Liver (tissue), 8 donors: ENCODE measurements at regions not wholly inside any gene's neighbourhood (a gene's known extent, or its start where the extent isn't known, plus 50 kb on each side); places are given as distances from the start of the nearest gene placed in this dataset.

Experiments used
- DNase-seq: peaks from one replicate; pipeline ENCODE4 v3.0.0-alpha.2; 2017; ENCODE audit warnings: low spot score
- H3K27ac ChIP-seq, 2 donors: one replicate each; pipeline ENCODE4 v1.7.0; 2013; ENCODE audit warnings: inconsistent platforms in 2 of 2, low read length in 2 of 2, control low read depth in 1 of 2, low read depth in 1 of 2, mild to moderate bottlenecking in 1 of 2
- H3K27me3 ChIP-seq, 4 donors: one replicate each; pipeline versions ENCODE4 v1.6.1 to v1.7.0; 2013; ENCODE audit warnings: low read length in 3 of 4, inconsistent platforms in 1 of 4, mild to moderate bottlenecking in 1 of 4, moderate library complexity in 1 of 4; ENCODE audit not compliant: control insufficient read depth in 4 of 4, insufficient read depth in 4 of 4
- H3K36me3 ChIP-seq, 4 donors: one replicate each; pipeline versions ENCODE4 v1.6.1 to v1.7.0; 2013; ENCODE audit warnings: low read length in 3 of 4, mild to moderate bottlenecking in 3 of 4, low read depth in 1 of 4, moderate library complexity in 1 of 4; ENCODE audit not compliant: control insufficient read depth in 4 of 4, insufficient read depth in 3 of 4
- H3K4me1 ChIP-seq, 4 donors: one replicate each; pipeline versions ENCODE4 v1.6.1 to v1.7.0; 2013; ENCODE audit warnings: low read length in 3 of 4, mild to moderate bottlenecking in 3 of 4, moderate library complexity in 1 of 4; ENCODE audit not compliant: control insufficient read depth in 4 of 4, insufficient read depth in 4 of 4
- H3K4me3 ChIP-seq, 3 donors: one replicate each; pipeline versions ENCODE4 v1.6.1 to v1.7.0; 2013; ENCODE audit warnings: low read length in 3 of 3, control low read depth in 1 of 3, low read depth in 1 of 3, mild to moderate bottlenecking in 1 of 3
- H3K9ac ChIP-seq, 2 donors: one replicate each; pipeline ENCODE4 v1.7.0; 2013; ENCODE audit warnings: low read length in 2 of 2, mild to moderate bottlenecking in 2 of 2, moderate library complexity in 2 of 2, control low read depth in 1 of 2, low read depth in 1 of 2
- H3K9me3 ChIP-seq, 4 donors: one replicate each; pipeline versions ENCODE4 v1.6.1 to v1.7.0; 2013; ENCODE audit warnings: low read length in 3 of 4; ENCODE audit not compliant: control insufficient read depth in 4 of 4
- EGR1 ChIP-seq, 2 donors: IDR thresholded peaks; 2 replicates each; pipeline ENCODE4 v1.6.1; 2016 to 2018; ENCODE audit warnings: antibody characterized with exemption in 2 of 2, low read depth in 2 of 2
- FOXA1 ChIP-seq: IDR thresholded peaks from 2 replicates; pipeline ENCODE4 v1.6.1; 2016; ENCODE audit warnings: antibody characterized with exemption
- FOXA2 ChIP-seq: IDR thresholded peaks from 2 replicates; pipeline ENCODE4 v1.6.1; 2016; ENCODE audit warnings: antibody characterized with exemption
- HNF4A ChIP-seq, 2 donors: conservative IDR thresholded peaks; 2 replicates each; pipeline ENCODE4 v1.6.1; 2016; ENCODE audit warnings: antibody characterized with exemption in 2 of 2, mild to moderate bottlenecking in 2 of 2
- HNF4G ChIP-seq: IDR thresholded peaks from 2 replicates; pipeline ENCODE4 v1.6.1; 2016; ENCODE audit warnings: antibody characterized with exemption
- NR2F2 ChIP-seq: IDR thresholded peaks from 2 replicates; pipeline ENCODE4 v1.6.1; 2016; ENCODE audit warnings: antibody characterized with exemption
- SP1 ChIP-seq: IDR thresholded peaks from 2 replicates; pipeline ENCODE4 v1.6.1; 2018; ENCODE audit warnings: antibody characterized with exemption, mild to moderate bottlenecking
- TAF1 ChIP-seq: conservative IDR thresholded peaks from 2 replicates; pipeline ENCODE4 v1.6.1; 2016; ENCODE audit warnings: antibody characterized with exemption, mild to moderate bottlenecking
- YY1 ChIP-seq: IDR thresholded peaks from 2 replicates; pipeline ENCODE4 v1.6.1; 2016; ENCODE audit warnings: antibody characterized with exemption, mild to moderate bottlenecking
- WGBS: extraction: QIAGEN DNeasy Blood & Tissue Kit; methylation state at CpG from one replicate; pipeline ENCODE4 v1.1.7; 2013; 5-methylcytosine and 5-hydroxymethylcytosine counted together
- TF ChIP-seq, protein P1 (sequence below): IDR thresholded peaks from 2 replicates; pipeline ENCODE4 v1.6.1; 2016; ENCODE audit warnings: antibody characterized with exemption
- TF ChIP-seq, protein P2 (sequence below): fragments of 150-350 bp; IDR thresholded peaks from 2 replicates; pipeline ENCODE4 v1.5.1; 2017; ENCODE audit warnings: improper control_type of control experiment, low read depth, low read length; ENCODE audit not compliant: missing input control
- TF ChIP-seq, protein P3 (sequence below): IDR thresholded peaks from 2 replicates; pipeline ENCODE4 v1.6.1; 2016; ENCODE audit warnings: antibody characterized with exemption
- TF ChIP-seq, protein P4 (sequence below): IDR thresholded peaks from 2 replicates; pipeline ENCODE4 v1.6.1; 2016; ENCODE audit warnings: antibody characterized with exemption
- donor health status: healthy.
- donor health status: healthy.
- donor health status: healthy.
- donor health status: healthy.
- donor health status: healthy.

DNA sequence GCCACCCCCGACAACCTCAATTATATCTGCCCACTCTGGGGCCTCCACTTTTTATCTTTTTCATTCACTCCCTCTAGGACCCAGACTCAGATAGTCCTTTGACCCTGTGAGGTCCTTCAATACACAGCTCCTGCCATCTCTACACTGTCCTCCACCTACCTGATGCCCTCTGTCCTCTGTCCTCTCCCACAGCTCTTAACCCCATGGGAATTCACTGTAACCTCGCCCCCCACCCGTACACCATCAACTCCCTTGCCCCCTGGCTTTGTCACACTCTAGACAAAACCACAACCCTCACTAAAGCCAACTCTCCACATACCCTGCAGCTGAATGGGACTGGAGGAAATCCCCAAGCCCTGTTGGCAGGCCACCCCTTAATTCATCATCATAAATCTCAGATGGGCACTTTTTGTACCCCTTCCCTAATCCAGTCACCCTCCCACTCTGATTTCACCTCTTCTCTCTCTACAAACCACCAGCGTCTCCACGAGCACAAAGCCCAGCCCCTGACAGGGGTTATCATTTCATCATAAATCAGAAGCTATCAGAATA lies 52.3 kb upstream of the ENPP6 start:
- TF ChIP-seq, protein P1, sequence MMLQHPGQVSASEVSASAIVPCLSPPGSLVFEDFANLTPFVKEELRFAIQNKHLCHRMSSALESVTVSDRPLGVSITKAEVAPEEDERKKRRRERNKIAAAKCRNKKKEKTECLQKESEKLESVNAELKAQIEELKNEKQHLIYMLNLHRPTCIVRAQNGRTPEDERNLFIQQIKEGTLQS, result no peak
- no peak for TF ChIP-seq YY1
- TF ChIP-seq, protein P2, sequence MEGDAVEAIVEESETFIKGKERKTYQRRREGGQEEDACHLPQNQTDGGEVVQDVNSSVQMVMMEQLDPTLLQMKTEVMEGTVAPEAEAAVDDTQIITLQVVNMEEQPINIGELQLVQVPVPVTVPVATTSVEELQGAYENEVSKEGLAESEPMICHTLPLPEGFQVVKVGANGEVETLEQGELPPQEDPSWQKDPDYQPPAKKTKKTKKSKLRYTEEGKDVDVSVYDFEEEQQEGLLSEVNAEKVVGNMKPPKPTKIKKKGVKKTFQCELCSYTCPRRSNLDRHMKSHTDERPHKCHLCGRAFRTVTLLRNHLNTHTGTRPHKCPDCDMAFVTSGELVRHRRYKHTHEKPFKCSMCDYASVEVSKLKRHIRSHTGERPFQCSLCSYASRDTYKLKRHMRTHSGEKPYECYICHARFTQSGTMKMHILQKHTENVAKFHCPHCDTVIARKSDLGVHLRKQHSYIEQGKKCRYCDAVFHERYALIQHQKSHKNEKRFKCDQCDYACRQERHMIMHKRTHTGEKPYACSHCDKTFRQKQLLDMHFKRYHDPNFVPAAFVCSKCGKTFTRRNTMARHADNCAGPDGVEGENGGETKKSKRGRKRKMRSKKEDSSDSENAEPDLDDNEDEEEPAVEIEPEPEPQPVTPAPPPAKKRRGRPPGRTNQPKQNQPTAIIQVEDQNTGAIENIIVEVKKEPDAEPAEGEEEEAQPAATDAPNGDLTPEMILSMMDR, result no peak
- no peak for TF ChIP-seq FOXA1
- no peak for TF ChIP-seq SP1
- no peak for TF ChIP-seq NR2F2
- no peak for TF ChIP-seq FOXA2
- TF ChIP-seq EGR1 (IDR thresholded peaks at IDR 0.05; ENCODE audit: low read depth in 2 of 2), result no peak
- DNase-seq, result peak; percentile 17
- no peak overlapping the region for H3K4me3 ChIP-seq
- H3K27ac ChIP-seq, result no peak overlapping the region
- H3K9ac ChIP-seq, result no peak overlapping the region
- H3K9me3 ChIP-seq, result no peaks in the 10 kb centered on the region
- no peaks in the 10 kb centered on the region for H3K36me3 ChIP-seq
- WGBS, result 70% methylated on average over 5 of the region's 5 CpGs
- no peaks in the 10 kb centered on the region for H3K27me3 ChIP-seq
- H3K4me1 ChIP-seq, result no peaks in the 10 kb centered on the region

DNA sequence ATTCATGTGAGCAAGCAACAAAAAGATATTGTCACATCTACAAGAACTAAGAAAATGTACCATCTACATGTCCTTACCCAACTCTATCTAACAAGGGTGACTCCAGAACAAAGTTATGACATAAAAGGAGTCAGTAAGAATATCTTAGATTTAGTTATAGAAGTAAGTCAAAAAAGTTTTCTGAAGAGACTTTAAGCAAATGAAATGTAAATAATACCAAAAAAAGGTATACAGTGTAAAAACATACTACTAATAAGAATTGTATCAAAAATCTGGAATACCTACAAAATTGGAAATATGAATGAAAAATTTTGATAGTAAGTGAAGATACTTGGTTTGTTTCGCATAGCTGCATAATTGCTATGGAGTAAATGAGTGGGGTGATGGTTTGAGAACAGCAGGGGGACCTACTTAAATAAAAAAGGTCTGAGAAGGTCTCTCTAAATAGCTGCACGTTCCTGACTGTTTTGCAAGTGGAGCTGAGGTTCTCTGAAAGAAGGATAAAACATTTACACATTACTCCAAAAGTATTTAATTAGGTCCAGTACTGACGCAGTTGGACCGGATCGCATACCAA lies 51.0 kb upstream of the ENPP6 start:
- peak overlapping the region in 1 of 2 donors; percentile 32 for H3K9ac ChIP-seq
- peak overlapping the region; percentile 59 to 61 for H3K27ac ChIP-seq
- no peaks in the 10 kb centered on the region for H3K36me3 ChIP-seq
- H3K4me3 ChIP-seq, result peak overlapping the region in 1 of 3 donors; percentile 64
- TF ChIP-seq HNF4A (conservative IDR thresholded peaks at IDR 0.05) (no peak), TAF1 (no peak), FOXA1 (no peak), YY1 (no peak)
- TF ChIP-seq, protein P3, sequence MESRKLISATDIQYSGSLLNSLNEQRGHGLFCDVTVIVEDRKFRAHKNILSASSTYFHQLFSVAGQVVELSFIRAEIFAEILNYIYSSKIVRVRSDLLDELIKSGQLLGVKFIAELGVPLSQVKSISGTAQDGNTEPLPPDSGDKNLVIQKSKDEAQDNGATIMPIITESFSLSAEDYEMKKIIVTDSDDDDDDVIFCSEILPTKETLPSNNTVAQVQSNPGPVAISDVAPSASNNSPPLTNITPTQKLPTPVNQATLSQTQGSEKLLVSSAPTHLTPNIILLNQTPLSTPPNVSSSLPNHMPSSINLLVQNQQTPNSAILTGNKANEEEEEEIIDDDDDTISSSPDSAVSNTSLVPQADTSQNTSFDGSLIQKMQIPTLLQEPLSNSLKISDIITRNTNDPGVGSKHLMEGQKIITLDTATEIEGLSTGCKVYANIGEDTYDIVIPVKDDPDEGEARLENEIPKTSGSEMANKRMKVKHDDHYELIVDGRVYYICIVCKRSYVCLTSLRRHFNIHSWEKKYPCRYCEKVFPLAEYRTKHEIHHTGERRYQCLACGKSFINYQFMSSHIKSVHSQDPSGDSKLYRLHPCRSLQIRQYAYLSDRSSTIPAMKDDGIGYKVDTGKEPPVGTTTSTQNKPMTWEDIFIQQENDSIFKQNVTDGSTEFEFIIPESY, result no peak
- H3K27me3 ChIP-seq, result no peaks in the 10 kb centered on the region
- H3K4me1 ChIP-seq, result peaks cover 0 to 2% (median 0%) of the 10 kb centered on the region in 4 donors
- H3K9me3 ChIP-seq, result no peaks in the 10 kb centered on the region
- WGBS, result 77% methylated on average over 5 of the region's 5 CpGs
- no peak for DNase-seq

DNA sequence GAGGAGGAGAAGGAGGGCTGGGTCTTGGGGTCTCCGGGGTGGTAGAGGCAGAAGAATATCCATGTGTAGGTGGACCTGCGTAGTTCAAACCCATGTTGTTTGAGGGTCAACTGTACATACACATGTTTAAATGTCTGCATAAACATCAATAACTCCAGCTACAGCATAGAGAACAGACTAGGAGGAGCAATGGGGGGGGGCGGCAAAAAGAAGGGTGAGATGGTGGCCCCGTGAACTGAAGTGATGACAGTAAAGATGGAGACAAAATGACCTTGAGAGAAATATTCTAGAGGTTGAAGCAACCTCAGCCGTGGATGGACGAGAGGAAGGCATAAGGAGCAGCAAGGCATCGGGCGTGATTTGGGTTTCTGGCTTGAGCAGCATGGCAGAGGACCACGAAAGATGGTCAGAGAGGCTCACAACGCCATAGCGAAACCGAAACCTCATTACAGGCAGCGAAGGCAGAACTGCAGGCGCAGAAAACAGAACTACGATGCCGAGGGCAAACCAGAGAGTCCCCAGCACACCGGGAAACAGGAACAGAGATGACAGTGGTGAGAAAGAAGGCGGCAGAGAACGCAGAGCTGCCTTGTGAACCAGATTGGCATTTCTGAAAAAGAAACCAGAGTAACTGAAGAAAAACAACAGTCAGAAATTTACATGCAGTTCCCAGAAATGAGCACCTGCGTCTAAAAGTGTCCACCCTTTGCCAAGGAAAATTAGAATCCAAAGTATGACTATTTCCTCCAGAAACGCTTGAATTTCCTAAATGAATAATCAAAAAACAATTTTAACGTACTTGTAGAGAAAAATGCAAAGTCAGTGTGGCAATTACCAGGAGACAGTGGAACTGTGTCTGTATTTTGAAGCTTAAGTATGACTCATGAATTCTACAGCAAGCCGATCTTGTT lies 50.3 kb upstream of the ENPP6 start:
- peak overlapping the region; percentile 59 to 61 for H3K27ac ChIP-seq
- no peaks in the 10 kb centered on the region for H3K27me3 ChIP-seq
- no peaks in the 10 kb centered on the region for H3K36me3 ChIP-seq
- H3K4me3 ChIP-seq, result peak overlapping the region in 1 of 3 donors; percentile 64
- 75% methylated on average over 23 of the region's 23 CpGs for WGBS
- peak; percentile 20 for TF ChIP-seq YY1
- peak; percentile 35 for TF ChIP-seq SP1
- TF ChIP-seq, protein P4, sequence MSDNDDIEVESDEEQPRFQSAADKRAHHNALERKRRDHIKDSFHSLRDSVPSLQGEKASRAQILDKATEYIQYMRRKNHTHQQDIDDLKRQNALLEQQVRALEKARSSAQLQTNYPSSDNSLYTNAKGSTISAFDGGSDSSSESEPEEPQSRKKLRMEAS, result peak; percentile 13
- TF ChIP-seq HNF4G, result no peak
- H3K9me3 ChIP-seq, result no peaks in the 10 kb centered on the region
- DNase-seq, result peak; percentile 34
- H3K9ac ChIP-seq, result peak overlapping the region in 1 of 2 donors; percentile 32
- H3K4me1 ChIP-seq, result peaks cover 0 to 2% (median 0%) of the 10 kb centered on the region in 4 donors
